ENCODE measurements at regions not wholly inside any gene's neighbourhood (a gene's known extent, or its start where the extent isn't known, plus 50 kb on each side); places are given as distances from the start of the nearest gene placed in this dataset.

- TF ChIP-seq ZNF274 (IDR thresholded peaks at IDR 0.05; ENCODE audit: low read length) (no peak), ZNF274 (tag by site-specific recombination; IDR thresholded peaks at IDR 0.05; ENCODE audit: borderline replicate concordance) (no peak), ZNF747 (tag by site-specific recombination; IDR thresholded peaks at IDR 0.05) (no peak), CTCF (tag by site-specific recombination; IDR thresholded peaks at IDR 0.05) (no peak), ZNF639 (tag by site-specific recombination; IDR thresholded peaks at IDR 0.05) (no peak), YY1 (tag by site-specific recombination; IDR thresholded peaks at IDR 0.05) (no peak), ZNF600 (tag by site-specific recombination; IDR thresholded peaks at IDR 0.05) (no peak), ZNF155 (tag by site-specific recombination; IDR thresholded peaks at IDR 0.05) (no peak), PBX3 (CRISPR knock-in tag; IDR thresholded peaks at IDR 0.05) (no peak), ZNF140 (tag by site-specific recombination; IDR thresholded peaks at IDR 0.05) (no peak)
These were observed 120.5 kb upstream of the ALDH1A3 start for GRCh38 chr15:100759106-100759505.

Data from HEK293 (cell line).